H1 (cell line): ENCODE measurements at regions not wholly inside any gene's neighbourhood (a gene's known extent, or its start where the extent isn't known, plus 50 kb on each side); places are given as distances from the start of the nearest gene placed in this dataset.

Experiments
- CTCF ChIA-PET: fragments of 300-600 bp; sonication (Branson Sonifier 250); formaldehyde crosslinking; loops from one replicate; lab custom pipeline; 2021; ENCODE audit not compliant: partially characterized antibody; lab: Charles Lee
- POLR2A ChIA-PET: fragments of 300-600 bp; sonication (Branson Sonifier 250); formaldehyde crosslinking; loops from one replicate; lab custom pipeline; 2021; ENCODE audit warnings: inconsistent platforms; ENCODE audit not compliant: partially characterized antibody; lab: Charles Lee
- DNase-seq, 2 experiments: peaks; one replicate each; pipeline versions ENCODE4 v3.0.0 to v3.0.0-alpha.2; 2010 to 2022; ENCODE audit warnings: low spot score in 2 of 2, low read depth in 1 of 2, mixed read lengths in 1 of 2
- FAIRE-seq: peaks from 2 replicates; lab custom pipeline; 2011; peaks lifted over from hg19 to GRCh38; lab: Jason Lieb, UNC
- H2AFZ ChIP-seq: 2 replicates; pipeline ENCODE4 v1.8.1; 2012; ENCODE audit warnings: low read length, inconsistent platforms
- H2AK5ac ChIP-seq: 2 replicates; pipeline ENCODE4 v1.6.1; 2013; ENCODE audit warnings: low read depth, low read length
- H2BK120ac ChIP-seq: replicated peaks from 2 replicates; pipeline ENCODE3; 2013; ENCODE audit warnings: low read depth, low read length, inconsistent platforms
- H2BK12ac ChIP-seq: 2 replicates; pipeline ENCODE4 v1.6.1; 2013; ENCODE audit warnings: low read depth, low read length
- H2BK15ac ChIP-seq: 2 replicates; pipeline ENCODE4 v1.6.1; 2013; ENCODE audit warnings: low read length
- H2BK20ac ChIP-seq: 2 replicates; pipeline ENCODE4 v1.6.1; 2013; ENCODE audit warnings: low read length
- H2BK5ac ChIP-seq: 2 replicates; pipeline ENCODE4 v1.6.1; 2013; ENCODE audit warnings: low read depth, low read length
- H3K14ac ChIP-seq: 2 replicates; pipeline ENCODE4 v1.6.1; 2013; ENCODE audit warnings: inconsistent platforms; ENCODE audit not compliant: insufficient read length
- H3K18ac ChIP-seq: 2 replicates; pipeline ENCODE4 v1.6.1; 2013; ENCODE audit warnings: low read length; ENCODE audit errors: extremely low read depth
- H3K23ac ChIP-seq: 2 replicates; pipeline ENCODE4 v1.6.1; 2013; ENCODE audit warnings: inconsistent platforms; ENCODE audit not compliant: insufficient read length
- H3K23me2 ChIP-seq: 2 replicates; pipeline ENCODE4 v1.6.1; 2013; ENCODE audit warnings: low read depth, low read length
- H3K27ac ChIP-seq: 2 replicates; pipeline ENCODE4 v1.6.1; 2011; ENCODE audit warnings: low read depth, low read length, inconsistent platforms
- H3K27me3 ChIP-seq, 4 experiments: replicated peaks in 1 of 4; 1 replicate in 1 of 4; 2 replicates in 3 of 4; pipeline versions ENCODE4 v1.6.1 to v1.8.1; 2011 to 2013; ENCODE audit warnings: low read length in 3 of 4, mild to moderate bottlenecking in 3 of 4, inconsistent platforms in 2 of 4, mixed read lengths in 2 of 4, moderate library complexity in 1 of 4; ENCODE audit not compliant: control insufficient read depth in 3 of 4, insufficient read depth in 3 of 4; ENCODE audit errors: extremely low read depth in 1 of 4
- H3K36me3 ChIP-seq, 4 experiments: 2 replicates each; pipeline versions ENCODE4 v1.6.1 to v1.8.1; 2011 to 2013; ENCODE audit warnings: mild to moderate bottlenecking in 4 of 4, low read length in 3 of 4, moderate library complexity in 2 of 4, control low read depth in 1 of 4, inconsistent platforms in 1 of 4; ENCODE audit not compliant: insufficient read depth in 4 of 4, control insufficient read depth in 2 of 4
- H3K4ac ChIP-seq: replicated peaks from 2 replicates; pipeline ENCODE3; 2013; ENCODE audit warnings: low read length, low read depth, mixed read lengths, inconsistent platforms; ENCODE audit not compliant: insufficient read length
- H3K4me1 ChIP-seq, 4 experiments: replicated peaks in 1 of 4; 1 replicate in 1 of 4; 2 replicates in 3 of 4; pipeline versions ENCODE4 v1.6.1 to v1.8.1; 2011 to 2013; ENCODE audit warnings: low read length in 3 of 4, inconsistent platforms in 2 of 4, mixed read lengths in 1 of 4; ENCODE audit not compliant: insufficient read depth in 4 of 4, control insufficient read depth in 3 of 4
- H3K4me2 ChIP-seq, 2 experiments: 2 replicates each; pipeline versions ENCODE4 v1.6.1 to v1.8.1; 2011 to 2013; ENCODE audit warnings: low read depth in 2 of 2, low read length in 2 of 2, control low read depth in 1 of 2, inconsistent platforms in 1 of 2, mild to moderate bottlenecking in 1 of 2; ENCODE audit not compliant: insufficient read depth in 1 of 2
- H3K4me3 ChIP-seq, 4 experiments: fragments of 200-600, 300-600 bp in 1 of 4; sonication (generic), shearing (Covaris generic), sonication (Bioruptor Twin) in 1 of 4; 2 replicates each; pipeline versions ENCODE4 v1.5.1 to v1.8.1; 2011 to 2016; ENCODE audit warnings: low read length in 4 of 4, low read depth in 3 of 4, control low read depth in 2 of 4, inconsistent platforms in 2 of 4, mild to moderate bottlenecking in 2 of 4, mixed read lengths in 1 of 4, moderate library complexity in 1 of 4; ENCODE audit not compliant: insufficient read depth in 2 of 4; ENCODE audit errors: extremely low read depth in 1 of 4
- H3K56ac ChIP-seq: replicated peaks from 2 replicates; pipeline ENCODE3; 2013; ENCODE audit warnings: low read depth, mild to moderate bottlenecking, mixed read lengths, low read length, inconsistent platforms; ENCODE audit not compliant: insufficient read length
- H3K79me1 ChIP-seq: 2 replicates; pipeline ENCODE4 v1.6.1; 2013; ENCODE audit warnings: low read depth, low read length, control low read depth
- H3K79me2 ChIP-seq, 2 experiments: 2 replicates each; pipeline versions ENCODE4 v1.6.1 to v1.8.1; 2012 to 2013; ENCODE audit warnings: low read length in 2 of 2, mild to moderate bottlenecking in 2 of 2, inconsistent platforms in 1 of 2; ENCODE audit not compliant: insufficient read depth in 2 of 2, control insufficient read depth in 1 of 2
- H3K9ac ChIP-seq, 4 experiments: replicated peaks in 1 of 4; 1 replicate in 1 of 4; 2 replicates in 3 of 4; pipeline versions ENCODE4 v1.6.1 to v1.8.1; 2011 to 2013; ENCODE audit warnings: low read depth in 3 of 4, low read length in 3 of 4, control low read depth in 2 of 4, mild to moderate bottlenecking in 2 of 4, moderate library complexity in 2 of 4, inconsistent platforms in 1 of 4; ENCODE audit errors: extremely low read depth in 1 of 4
- H3K9me3 ChIP-seq, 2 experiments: 2 replicates each; pipeline versions ENCODE4 v1.6.1 to v1.8.1; 2012 to 2013; ENCODE audit warnings: mild to moderate bottlenecking in 2 of 2, moderate library complexity in 2 of 2, control low read depth in 1 of 2, inconsistent platforms in 1 of 2, low read depth in 1 of 2, low read length in 1 of 2, mixed read lengths in 1 of 2; ENCODE audit not compliant: insufficient read depth in 2 of 2
- H4K20me1 ChIP-seq, 2 experiments: replicated peaks in 1 of 2; 2 replicates each; pipeline versions ENCODE3 to v1.8.1; 2011 to 2013; ENCODE audit warnings: inconsistent platforms in 2 of 2, low read length in 2 of 2, mild to moderate bottlenecking in 1 of 2; ENCODE audit not compliant: insufficient read depth in 2 of 2, control insufficient read depth in 1 of 2
- H4K5ac ChIP-seq: 2 replicates; pipeline ENCODE4 v1.6.1; 2013; ENCODE audit warnings: low read length, low read depth, mixed read lengths, inconsistent platforms; ENCODE audit not compliant: insufficient read length
- H4K8ac ChIP-seq: 2 replicates; pipeline ENCODE4 v1.8.0; 2013; ENCODE audit warnings: mild to moderate bottlenecking, moderate library complexity, low read length, inconsistent platforms; ENCODE audit not compliant: insufficient read depth; ENCODE audit errors: extremely low read depth
- H4K91ac ChIP-seq: replicated peaks from 2 replicates; pipeline ENCODE3; 2013; ENCODE audit warnings: low read length, mixed read lengths, inconsistent platforms; ENCODE audit not compliant: insufficient read length
- ASH2L ChIP-seq: fragments of 200-600, 300-600 bp; sonication (generic); IDR thresholded peaks from one replicate; pipeline ENCODE4 v1.7.1; 2017; ENCODE audit warnings: low read length
- BCL11A ChIP-seq, 2 experiments: IDR thresholded peaks; one replicate each; pipeline ENCODE4 v1.6.1; 2011; ENCODE audit warnings: low read depth in 2 of 2, low read length in 2 of 2, mild to moderate bottlenecking in 2 of 2
- CBX5 ChIP-seq: fragments of 300-800, 300-1000 bp; sonication (generic); IDR thresholded peaks from 2 replicates; pipeline ENCODE4 v1.7.1; 2016; ENCODE audit warnings: antibody characterized with exemption, low read length, low read depth
- CBX8 ChIP-seq: fragments of 300-800, 300-1000 bp; sonication (generic); IDR thresholded peaks from 2 replicates; pipeline ENCODE4 v1.7.1; 2016; ENCODE audit warnings: low read depth, low read length, borderline replicate concordance
- CEBPB ChIP-seq: IDR thresholded peaks from 2 replicates; pipeline ENCODE4 v1.6.1; 2012; ENCODE audit warnings: low read depth, low read length
- GTF2F1 ChIP-seq: IDR thresholded peaks from 2 replicates; pipeline ENCODE4 v1.6.1; 2012; ENCODE audit warnings: low read depth, low read length, improper control_type of control experiment, borderline replicate concordance
- RBBP5 ChIP-seq: IDR thresholded peaks from 2 replicates; pipeline ENCODE4 v1.7.1; 2012; ENCODE audit warnings: low read depth, mild to moderate bottlenecking, inconsistent platforms, low read length, moderate library complexity, borderline replicate concordance
- SP1 ChIP-seq: IDR thresholded peaks from 2 replicates; pipeline ENCODE4 v1.6.1; 2011; ENCODE audit warnings: low read depth, low read length
- SRF ChIP-seq: IDR thresholded peaks from 2 replicates; pipeline ENCODE4 v1.6.1; 2011; ENCODE audit warnings: mild to moderate bottlenecking, low read depth, low read length, moderate library complexity
- WGBS, 2 experiments: shearing (Covaris generic) in 1 of 2; methylation state at CpG; one replicate each; pipeline versions ENCODE4 v1.1.6 to v1.1.7; 2013 to 2015; ENCODE audit warnings: low lambda C conversion rate in 2 of 2, mixed read lengths in 2 of 2, inconsistent platforms in 1 of 2, low coverage in 1 of 2, missing lambda C conversion rate in 1 of 2; ENCODE audit not compliant: insufficient replicate concordance in 2 of 2, insufficient coverage in 1 of 2, insufficient read length in 1 of 2; ENCODE audit errors: extremely low coverage in 1 of 2, missing lambda C conversion rate in 1 of 2; 5-methylcytosine and 5-hydroxymethylcytosine counted together

DNA sequence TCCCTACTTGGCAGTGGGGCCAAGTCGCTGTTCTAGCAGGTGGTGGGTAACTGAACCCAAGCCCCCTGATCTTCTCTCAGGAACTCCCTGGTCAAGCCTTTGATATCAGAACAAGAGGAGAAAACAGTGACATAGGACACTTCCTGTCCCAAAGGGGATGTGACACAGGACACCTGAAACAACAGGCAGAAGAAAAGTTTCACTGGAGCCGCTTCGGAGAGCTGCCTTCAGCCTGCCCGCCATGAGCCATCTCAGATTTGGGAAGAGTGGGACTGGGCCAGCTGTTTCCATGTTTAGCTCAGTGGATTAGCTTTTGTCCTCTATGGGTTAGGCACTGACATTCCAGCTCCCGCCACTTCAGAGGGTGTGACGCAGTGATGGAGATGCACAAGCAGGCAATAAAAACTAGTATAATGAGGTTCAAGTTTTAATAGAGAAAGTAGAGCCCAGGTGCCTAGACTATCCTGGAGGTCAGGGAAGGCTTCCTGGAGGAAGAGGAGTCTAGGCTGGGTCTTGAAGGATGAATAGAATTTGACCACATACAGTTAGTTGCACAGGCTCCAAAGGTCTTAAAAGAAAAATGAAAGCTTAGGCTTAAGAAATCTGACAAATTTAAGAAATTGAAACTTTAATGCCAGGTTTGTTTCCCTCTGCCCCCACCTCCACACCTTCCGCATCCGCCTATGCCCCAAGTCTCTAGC is 104.1 kb upstream of the SPRY4 start:
- Histone ChIP-seq H2BK15ac (no peak overlapping the region), H3K79me1 (no peaks in the 10 kb centered on the region), H3K18ac (0 out of 2 replicates have a peak overlapping the region, but pooled peaks have one; percentile 3), H3K36me3 (no peaks in the 10 kb centered on the region), H3K27me3 (peaks cover 0 to 2% (median 0%) of the 10 kb centered on the region in 4 experiments; a peak in 1 of 7 replicates), H2BK120ac (no peak overlapping the region), H3K56ac (no peak overlapping the region), H3K27ac (no peak overlapping the region), H3K4ac (no peak overlapping the region), H3K23ac (no peak overlapping the region), H3K79me2 (no peaks in the 10 kb centered on the region), H3K4me3 (no peak overlapping the region), H2BK12ac (peak overlapping the region; percentile 77; the same call in 1 of the 2 replicates), H3K23me2 (no peaks in the 10 kb centered on the region), H2AK5ac (peak overlapping the region; percentile 49; the same call in 1 of the 2 replicates), H4K91ac (peak overlapping the region; percentile 18), H4K8ac (no peak overlapping the region), H3K9ac (no peak overlapping the region), H2BK20ac (no peak overlapping the region), H3K14ac (no peak overlapping the region), H2BK5ac (no peak overlapping the region), H2AFZ (no peak overlapping the region), H3K4me2 (no peak overlapping the region), H4K5ac (no peak overlapping the region), H3K9me3 (no peaks in the 10 kb centered on the region), H4K20me1 (no peaks in the 10 kb centered on the region), H3K4me1 (peaks cover 5 to 17% (median 10%) of the 10 kb centered on the region in 4 experiments)
- CTCF ChIA-PET, result interaction anchor here (0.6 to 1.6 kb wide), 9 partner anchors 10 to 1774 kb away, joined by 3 to 6 read pairs (median 3); no protein-coding TSS in a partner anchor
- DNase-seq (no peak), FAIRE-seq (no peak)
- 94% methylated on average over 8 of the region's 8 CpGs; no CpG with 5 or more reads in 1 of the 2 experiments for WGBS, 2 experiments
- POLR2A ChIA-PET, result interaction anchor here (1.5 kb wide), 1 partner anchor 103 kb away, joined by 4 read pairs; no protein-coding TSS in a partner anchor
- TF ChIP-seq ASH2L (no peak), RBBP5 (no peak), SP1 (no peak), BCL11A (IDR thresholded peaks at IDR 0.05; ENCODE audit: low read depth in 2 of 2, low read length in 2 of 2) (no peak), GTF2F1 (no peak), CEBPB (no peak), SRF (no peak), CBX8 (no peak), CBX5 (no peak)
